HG02938 (cell line): ENCODE measurements at regions not wholly inside any gene's neighbourhood (a gene's known extent, or its start where the extent isn't known, plus 50 kb on each side); places are given as distances from the start of the nearest gene placed in this dataset.
"Not testable (repeated sequence)": the region's sequence is repeated elsewhere in the genome, so short reads cannot be mapped to it uniquely, and the experiment has no call there.

ENCODE experiments used
- ATAC-seq: cut with Tn5 transposase; IDR thresholded peaks from one replicate; pipeline ENCODE4 v1.9.1; 2021; ENCODE audit warnings: mild to moderate bottlenecking, moderate library complexity; ENCODE audit not compliant: unreplicated experiment

- ATAC-seq: not testable (repeated sequence)
Observed at GRCh38 chr16:33710696-33711087, 251.3 kb downstream of the TP53TG3F start.

GRCh38 chr16:33711616-33712015 is 252.2 kb downstream of the TP53TG3F start:
- not testable (repeated sequence) for ATAC-seq

GRCh38 chr16:33712308-33712707 is 252.9 kb downstream of the TP53TG3F start:
- ATAC-seq: not testable (repeated sequence)

- not testable (repeated sequence) for ATAC-seq
Observed at GRCh38 chr16:33712851-33713709, 253.7 kb downstream of the TP53TG3F start.

- not testable (repeated sequence) for ATAC-seq
Observed at GRCh38 chr16:33713710-33714538, 254.5 kb downstream of the TP53TG3F start.

- ATAC-seq: not testable (repeated sequence)
Observed at GRCh38 chr16:33731167-33731566, 271.8 kb downstream of the TP53TG3F start.

- not testable (repeated sequence) for ATAC-seq
Observed at GRCh38 chr16:33734650-33735049, 275.2 kb downstream of the TP53TG3F start.

- ATAC-seq: not testable (repeated sequence)
Observed at GRCh38 chr16:33766869-33767765, 307.7 kb downstream of the TP53TG3F start.

- ATAC-seq: not testable (repeated sequence)
Observed at GRCh38 chr16:33768710-33769109, 309.3 kb downstream of the TP53TG3F start.

GRCh38 chr16:33769180-33769846 is 309.9 kb downstream of the TP53TG3F start:
- ATAC-seq: not testable (repeated sequence)

- not testable (repeated sequence) for ATAC-seq
Observed at GRCh38 chr16:33770478-33770877, 311.1 kb downstream of the TP53TG3F start.

GRCh38 chr16:33771211-33771610 is 311.8 kb downstream of the TP53TG3F start:
- ATAC-seq: not testable (repeated sequence)

- not testable (repeated sequence) for ATAC-seq
Observed at GRCh38 chr16:33773966-33774365, 314.6 kb downstream of the TP53TG3F start.

- not testable (repeated sequence) for ATAC-seq
Observed at GRCh38 chr16:33774724-33775123, 315.3 kb downstream of the TP53TG3F start.

GRCh38 chr16:33816328-33816944 is 357.0 kb downstream of the TP53TG3F start:
- ATAC-seq: not testable (repeated sequence)

- not testable (repeated sequence) for ATAC-seq
Observed at GRCh38 chr16:33824736-33825135, 365.3 kb downstream of the TP53TG3F start.

- ATAC-seq: not testable (repeated sequence)
Observed at GRCh38 chr16:33827522-33827921, 368.1 kb downstream of the TP53TG3F start.

- not testable (repeated sequence) for ATAC-seq
Observed at GRCh38 chr16:33839157-33839556, 379.7 kb downstream of the TP53TG3F start.

GRCh38 chr16:33844533-33844932 is 385.1 kb downstream of the TP53TG3F start:
- not testable (repeated sequence) for ATAC-seq
